GM21825 (cell line): ENCODE measurements at regions not wholly inside any gene's neighbourhood (a gene's known extent, or its start where the extent isn't known, plus 50 kb on each side); places are given as distances from the start of the nearest gene placed in this dataset.
"Not testable (repeated sequence)": the region's sequence is repeated elsewhere in the genome, so short reads cannot be mapped to it uniquely, and the experiment has no call there.

Experiments used
- ATAC-seq: cut with Tn5 transposase; IDR thresholded peaks from one replicate; pipeline ENCODE4 v1.9.1; 2021; ENCODE audit warnings: mild to moderate bottlenecking, moderate library complexity; ENCODE audit not compliant: unreplicated experiment

DNA sequence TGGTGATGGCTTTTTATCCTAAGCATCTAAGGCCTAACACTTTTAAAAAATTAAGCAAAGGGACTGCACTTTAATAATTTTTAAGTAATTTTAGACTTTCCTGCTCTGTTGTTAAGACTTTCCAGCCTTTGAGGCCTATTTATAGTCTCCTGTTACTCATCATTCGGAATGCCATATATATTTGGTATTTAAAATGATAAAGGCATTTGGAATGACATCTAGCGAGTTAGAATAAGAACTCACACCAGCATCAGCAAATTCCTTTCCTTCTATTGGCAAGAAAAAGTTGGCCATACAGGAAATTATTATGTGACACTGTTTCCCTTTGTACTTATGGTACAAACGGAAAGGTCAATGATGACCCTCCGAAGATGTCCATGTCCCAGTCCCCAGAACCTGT lies 88.1 kb upstream of the STMND1 start:
- no peak for ATAC-seq

DNA sequence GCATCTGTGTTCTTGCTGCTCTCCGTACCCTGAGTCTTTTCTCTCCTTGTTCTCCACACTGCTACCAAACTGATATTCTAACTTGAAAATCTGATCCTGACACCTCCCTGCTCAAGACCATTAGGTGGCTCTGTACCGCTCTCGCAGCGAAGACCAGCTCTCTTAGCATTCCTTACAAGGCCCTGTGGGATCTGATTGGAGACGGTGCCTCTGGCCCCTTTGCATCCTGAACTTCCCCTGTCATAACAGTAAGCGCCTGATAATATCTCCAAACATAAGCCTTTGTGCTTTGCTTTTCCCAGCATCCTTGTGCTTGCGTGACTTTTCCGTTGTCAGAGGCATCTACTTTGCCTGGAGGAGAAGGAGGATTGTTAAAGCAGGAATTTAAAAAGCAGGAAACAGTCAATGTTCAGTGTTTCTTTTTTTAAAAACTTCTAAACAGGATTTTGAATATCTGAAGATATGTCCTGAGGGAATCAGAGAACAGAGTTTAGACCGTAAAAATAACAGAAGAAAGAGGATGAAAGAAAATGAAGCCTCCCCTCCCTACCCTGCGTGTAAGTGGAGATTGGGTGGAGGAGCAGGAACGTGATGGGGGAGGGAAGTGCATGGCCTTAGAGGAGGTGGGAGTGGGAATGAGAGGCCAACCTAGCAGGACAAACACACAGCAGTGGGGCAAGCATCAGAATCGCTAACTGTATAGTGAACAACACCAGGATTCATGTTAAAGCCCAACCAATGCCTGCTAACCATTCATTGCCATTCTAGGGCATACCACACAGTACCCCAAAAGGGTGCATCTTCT lies 89.2 kb upstream of the STMND1 start:
- no peak for ATAC-seq

DNA sequence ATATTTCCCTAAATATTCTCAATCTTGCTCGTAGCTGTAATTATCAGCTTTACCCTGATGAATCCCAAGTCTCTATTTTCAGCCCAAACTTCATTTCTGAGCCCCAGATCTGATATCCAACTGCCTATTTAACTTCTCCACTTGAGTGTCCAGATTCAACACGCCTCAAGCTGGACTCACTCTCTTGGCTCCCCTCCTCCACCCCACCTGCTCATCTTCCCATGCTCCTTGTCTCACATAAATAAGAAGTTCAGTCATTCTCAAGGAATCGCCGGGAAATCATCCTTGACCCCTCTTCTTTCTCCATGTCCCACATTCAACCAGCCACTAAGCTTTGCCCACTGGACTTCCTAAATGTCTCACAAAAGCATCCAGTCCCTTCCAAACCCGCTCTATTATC lies 89.9 kb upstream of the STMND1 start:
- no peak for ATAC-seq

DNA sequence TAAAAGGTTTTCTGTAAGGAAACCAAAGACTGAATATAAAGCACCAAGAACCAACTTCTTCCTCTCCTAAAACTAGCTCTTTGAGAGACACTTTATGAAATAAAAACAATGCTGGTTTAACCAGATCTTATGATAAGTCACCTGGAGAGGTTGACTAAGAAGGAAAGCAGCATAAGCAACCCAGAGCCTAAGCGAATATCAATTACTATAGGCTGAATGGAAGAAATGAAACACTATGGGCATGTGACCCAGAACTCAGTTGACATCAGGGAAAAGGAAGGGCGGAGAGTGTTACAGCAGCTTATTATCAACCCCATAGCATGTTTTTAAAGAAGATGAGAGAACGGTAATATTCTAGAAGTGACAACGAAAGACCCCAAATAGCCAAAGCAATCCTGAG lies 94.1 kb upstream of the STMND1 start:
- ATAC-seq: no peak

DNA sequence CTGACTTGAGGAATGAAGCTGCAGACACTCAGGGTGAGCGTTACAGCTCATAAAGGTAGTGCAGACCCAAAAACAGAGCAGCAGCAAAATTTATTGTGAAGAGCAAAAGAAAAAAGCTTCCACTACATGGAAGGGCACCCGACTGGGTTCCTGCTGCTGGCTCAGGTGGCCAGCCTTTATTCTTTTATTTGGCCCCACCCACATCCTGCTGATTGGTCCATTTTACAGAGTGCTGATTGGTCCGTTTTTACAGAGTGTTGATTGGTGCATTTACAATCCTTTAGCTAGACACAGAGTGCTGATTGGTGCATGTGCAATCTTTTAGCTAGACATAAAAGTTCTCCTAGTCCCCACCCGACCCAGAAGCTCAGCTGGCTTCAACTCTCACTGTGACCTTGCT lies 95.3 kb upstream of the STMND1 start:
- ATAC-seq: no peak

DNA sequence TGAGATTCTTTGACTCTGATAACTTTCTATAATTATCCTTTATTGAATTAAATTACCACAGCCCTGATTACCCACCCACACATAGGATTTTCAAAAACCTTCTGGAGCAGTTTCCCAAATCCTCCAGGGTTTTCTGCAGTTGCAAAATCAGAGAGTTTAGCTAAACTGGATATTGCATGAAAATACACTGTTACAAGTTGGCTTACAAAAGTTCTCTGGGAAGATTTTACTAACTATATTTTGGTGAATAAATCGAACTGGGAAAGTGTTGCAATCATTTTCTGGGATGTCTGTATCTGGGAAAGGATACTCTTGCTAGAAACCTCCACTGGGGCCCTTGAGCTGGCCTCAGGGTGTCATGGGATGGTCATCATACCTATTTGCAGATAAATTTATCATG lies 97.6 kb upstream of the STMND1 start:
- no peak for ATAC-seq

DNA sequence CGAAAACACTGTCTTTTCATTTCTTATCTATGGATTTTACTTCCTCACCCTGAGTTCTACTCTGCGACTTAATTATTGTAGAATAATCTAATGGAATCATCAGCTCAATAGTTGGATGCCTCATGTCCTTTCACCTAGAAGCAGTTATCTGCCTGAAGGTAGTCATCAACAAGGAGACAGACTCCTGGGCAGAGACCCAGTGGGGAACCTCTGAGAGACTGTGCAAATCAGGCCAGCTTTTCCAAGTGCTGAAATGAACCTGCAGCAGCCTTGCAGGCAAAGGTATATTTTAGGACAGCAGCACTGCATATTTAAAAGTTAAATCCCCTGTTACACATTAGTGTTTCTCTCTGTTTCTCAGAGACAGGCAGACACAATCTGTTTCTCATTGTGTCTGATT lies 99.7 kb upstream of the STMND1 start:
- ATAC-seq: no peak

DNA sequence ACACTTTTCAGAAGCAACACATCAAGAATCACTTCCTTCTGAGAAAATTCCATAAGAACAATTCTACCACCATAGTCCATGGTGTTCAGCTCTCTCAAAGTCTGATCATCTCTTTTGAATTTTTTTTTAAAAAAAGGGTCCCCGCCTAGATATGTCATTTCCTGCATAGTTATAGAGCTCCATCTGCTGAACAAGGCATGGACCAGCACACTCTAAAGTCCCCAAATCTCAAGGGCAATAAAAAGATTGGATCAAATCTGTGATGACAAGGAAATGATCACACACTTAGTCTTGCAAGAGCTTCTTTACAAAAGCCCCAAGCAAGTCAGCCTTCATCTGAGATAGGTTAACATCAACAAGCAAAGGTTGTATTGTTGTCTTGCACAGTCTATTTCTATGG lies 100.7 kb upstream of the STMND1 start:
- ATAC-seq: no peak

DNA sequence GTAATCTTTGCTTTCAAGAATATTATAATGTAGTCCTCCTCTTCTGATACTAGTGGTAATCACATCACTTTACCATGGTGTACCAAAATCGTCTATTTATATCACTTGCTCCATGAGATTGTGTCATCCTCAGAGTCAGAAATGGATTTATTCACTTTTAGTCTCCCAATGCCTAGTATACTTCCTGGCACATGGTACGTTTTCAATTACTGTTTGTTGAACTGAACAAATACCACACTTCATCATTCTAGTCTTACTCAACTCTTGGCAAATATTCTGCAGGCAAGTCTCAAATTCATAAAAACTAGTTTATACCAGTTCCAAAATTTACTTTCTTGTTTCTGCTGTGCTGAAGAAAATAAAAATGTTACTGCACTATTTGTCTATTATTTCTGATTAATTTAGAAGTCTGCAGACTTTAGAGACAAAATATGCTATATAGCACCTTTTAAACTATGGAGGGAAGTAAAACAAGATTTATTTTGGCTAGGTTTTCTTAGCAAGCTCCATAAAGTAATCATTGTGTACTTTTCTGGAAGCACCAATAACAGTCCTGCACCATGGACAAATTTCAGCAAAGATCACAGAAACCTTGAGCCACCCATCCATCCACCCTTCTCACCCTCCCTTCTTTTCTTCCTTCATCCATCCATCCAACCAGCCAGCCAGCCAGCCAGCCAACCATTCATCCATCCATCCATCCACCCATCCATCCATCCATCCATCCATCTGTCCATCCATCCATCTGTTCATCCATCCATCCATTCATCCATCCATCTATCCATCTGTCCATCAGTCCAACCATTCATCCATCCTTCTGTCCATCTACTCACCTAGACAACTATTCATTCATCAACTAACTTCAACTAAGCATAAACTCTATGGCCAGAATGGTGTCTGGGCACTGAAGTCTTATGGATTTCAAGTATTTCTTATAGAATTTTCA lies 102.1 kb upstream of the STMND1 start:
- no peak for ATAC-seq

DNA sequence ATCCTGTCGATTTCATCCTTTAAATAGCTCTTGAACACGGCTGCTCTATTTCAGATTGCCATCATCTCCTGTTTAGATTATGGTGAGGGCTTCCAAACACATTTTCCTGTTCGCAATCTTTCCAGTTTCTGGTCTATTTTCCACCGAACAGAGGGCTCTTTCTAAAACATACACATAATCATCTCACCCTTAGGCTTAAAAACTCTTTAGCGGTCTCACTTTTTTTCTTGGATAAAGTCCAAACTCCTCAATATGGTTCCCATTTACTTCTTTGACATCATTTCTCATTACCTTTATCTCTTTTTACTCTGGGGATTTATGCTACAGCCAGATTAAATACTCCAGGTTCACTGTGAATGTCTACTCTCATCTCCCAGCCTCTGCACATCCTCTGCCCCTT lies 103.4 kb upstream of the STMND1 start:
- ATAC-seq: no peak

DNA sequence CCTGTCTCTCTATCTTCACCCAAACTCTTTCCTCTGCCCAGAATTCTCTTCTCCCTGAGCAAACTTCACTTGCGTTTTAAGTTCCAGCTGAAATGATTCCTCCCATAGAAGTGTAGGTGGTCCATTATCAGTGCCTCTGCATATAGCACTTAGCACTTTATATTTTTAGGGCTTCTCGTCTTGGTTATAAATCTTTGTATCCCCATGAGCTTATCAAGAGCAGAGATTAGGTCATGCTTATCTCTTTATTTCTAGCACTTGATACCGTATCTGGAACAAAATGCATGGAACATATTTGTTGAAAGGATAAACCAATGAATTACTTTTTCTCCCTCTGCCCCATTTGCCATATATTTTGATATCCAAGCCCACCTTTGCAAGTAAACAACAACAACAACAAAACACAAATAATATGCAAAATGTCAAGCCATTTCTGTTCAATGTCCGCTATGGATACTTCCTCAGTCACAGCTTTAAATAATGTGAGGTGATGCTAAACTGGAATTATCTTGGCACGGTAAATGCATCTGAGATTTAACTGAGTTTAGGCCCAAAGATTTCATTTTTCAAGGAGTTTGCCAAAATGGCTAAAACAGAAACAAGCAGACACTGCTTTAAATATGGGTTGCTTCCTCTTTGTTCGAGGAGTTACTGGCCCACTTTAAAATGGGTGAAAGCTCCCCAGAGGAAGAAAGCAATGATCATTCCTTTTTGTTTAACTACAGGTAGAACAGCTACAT lies 106.2 kb upstream of the STMND1 start:
- no peak for ATAC-seq

DNA sequence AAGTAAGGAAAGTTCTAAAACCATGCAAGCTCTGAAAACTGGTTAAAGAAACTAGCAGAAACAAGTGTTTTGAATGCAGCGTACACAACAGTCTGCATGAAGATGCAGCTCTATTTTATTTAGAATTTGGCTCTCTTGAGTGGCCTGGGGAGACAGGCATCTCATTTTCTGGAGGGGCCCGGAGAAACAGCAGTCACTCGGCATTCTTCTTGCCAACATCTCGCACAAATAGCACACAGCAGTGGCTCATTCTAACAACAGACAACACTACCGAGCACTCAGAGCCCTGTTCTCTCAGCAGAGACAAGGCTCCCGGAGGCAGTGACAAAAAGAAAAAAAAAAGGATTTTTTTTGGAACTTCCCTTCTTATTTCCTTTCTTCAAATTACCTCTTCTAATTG lies 108.5 kb upstream of the STMND1 start:
- ATAC-seq: no peak

DNA sequence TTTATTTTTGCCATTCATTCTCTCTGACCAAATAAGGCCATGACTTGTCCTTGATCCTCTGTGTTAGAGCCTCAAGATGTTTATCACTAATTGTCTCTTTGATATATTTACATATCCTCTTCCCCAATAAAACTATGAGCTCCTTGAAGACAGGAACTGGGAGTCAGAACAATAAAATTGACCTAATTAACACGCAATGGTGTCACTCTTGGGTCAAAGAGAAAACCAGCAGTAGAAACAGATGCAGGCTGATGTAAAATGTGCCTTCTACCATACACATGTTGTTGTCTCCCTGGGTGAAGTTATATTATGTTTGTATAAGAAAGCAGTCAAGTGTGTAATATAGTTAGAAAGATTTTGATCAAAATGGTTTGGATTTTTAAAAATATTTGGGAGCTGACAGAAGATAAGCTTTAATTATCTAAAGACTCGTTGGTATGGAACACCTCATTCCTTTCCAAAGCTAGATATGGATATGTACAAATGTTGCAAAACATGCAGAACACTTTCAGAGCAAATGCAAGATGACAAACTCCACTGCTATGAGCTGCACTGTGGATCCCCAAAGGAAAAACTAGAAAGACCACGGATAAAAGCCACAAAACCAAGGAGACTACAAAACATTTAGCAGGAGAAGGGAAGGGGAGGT lies 109.7 kb upstream of the STMND1 start:
- ATAC-seq: no peak

DNA sequence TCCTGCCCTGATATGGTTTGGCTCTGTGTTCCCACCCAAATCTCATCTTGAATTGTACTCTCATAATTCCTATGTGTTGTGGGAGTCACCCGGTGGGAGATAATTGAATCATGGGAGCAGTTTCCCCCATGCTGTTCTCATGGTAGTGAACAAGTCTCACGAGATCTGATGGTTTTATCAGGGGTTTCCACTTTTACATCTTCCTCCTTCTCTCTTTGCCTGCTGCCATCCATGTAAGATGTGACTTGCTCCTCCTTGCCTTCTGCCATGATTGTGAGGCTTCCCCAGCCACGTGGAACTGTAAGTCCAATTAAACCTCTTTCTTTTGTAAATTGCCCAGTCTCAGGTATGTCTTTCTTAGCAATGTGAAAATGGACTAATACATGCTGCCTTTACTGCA lies 111.9 kb upstream of the STMND1 start:
- ATAC-seq: not testable (repeated sequence)

DNA sequence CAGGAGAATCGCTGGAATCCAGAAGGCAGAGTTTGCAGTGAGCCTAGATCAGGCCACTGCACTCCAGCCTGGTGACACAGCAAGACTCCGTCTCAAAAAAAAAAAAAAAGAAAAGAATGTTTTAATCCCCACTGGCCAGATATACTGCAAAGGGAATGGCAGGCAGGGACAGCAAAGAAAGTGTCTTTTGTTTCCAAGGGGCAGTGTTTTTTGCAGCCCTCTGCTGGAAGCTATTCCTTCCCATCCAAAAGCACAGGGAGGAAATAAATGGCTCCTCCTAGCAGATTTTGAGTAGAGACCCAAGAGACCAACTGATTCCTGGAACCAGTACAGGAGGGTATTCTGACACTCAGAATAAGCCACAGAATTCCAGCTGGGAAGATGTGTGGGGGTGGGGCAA lies 112.5 kb upstream of the STMND1 start:
- no peak for ATAC-seq

DNA sequence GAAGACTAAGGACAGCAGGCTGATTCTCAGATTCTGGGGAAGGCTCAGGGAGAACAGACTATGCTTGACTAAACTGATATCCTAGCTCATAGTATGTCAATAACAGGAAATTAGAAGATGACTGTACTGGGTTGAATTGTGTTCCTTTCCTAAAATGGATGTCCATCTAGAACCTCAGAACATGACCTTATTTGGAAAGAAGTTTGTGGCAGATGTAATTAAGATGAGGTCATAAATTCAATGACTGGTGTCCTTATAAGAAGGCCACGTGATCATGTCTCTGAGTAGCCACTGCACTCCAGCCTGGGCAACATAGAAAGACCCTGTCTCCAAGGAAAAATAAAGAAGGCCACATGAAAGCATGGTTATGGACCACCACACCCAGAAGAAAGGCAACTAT lies 113.9 kb upstream of the STMND1 start:
- ATAC-seq: no peak

DNA sequence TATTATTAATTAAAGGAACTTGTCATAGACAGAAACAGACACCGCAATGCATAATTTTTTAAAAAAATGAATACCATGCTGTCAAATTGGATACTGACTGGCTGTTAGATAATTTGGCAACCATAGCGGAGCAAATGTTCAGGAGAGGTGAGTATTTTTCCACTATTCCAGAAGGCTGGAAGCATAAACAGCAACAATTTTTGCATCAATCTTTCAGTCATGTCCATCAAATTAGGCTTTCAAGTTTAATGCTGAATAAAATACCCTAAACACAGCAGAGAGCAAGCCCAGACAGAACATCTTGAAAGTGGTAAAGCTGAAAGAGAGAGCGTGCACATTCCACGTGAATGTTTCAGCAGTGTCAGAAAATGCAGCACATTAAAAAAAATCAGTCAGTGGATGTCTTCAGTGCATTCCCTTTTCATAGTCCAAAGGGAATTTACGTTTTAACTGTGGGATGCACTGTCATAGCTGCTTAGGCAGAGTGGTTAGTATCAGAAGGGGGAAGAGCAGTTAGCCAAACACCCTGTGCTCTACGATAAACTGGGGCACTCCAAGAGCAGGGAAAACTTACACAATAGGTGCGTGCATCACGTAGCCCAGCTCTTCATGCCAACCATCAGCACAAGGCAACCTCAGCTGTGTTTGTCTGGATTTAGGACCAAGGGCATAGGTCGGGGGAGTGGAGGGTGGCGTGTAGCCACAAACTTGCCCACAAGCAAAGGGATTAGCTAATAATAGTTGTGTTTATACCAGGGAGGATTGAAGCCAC lies 116.2 kb upstream of the STMND1 start:
- no peak for ATAC-seq

DNA sequence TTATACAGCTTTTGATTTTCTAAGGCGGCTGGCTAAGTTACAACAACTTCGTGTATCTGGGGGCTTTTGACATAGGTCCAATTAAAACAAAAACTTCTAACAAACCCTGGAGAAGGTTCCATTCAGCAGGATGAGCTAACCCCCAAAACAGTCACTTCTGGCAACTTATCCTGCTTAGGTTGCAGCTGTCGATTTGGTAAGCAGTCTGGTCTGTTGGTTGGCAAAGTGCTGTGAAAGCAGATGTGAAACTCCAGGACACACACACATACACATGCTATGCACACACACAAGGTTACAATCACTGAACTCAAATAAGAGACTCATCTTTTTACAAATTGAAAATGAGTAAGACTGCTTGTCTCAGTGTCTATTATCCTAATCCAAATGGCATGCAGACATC lies 119.0 kb upstream of the STMND1 start:
- ATAC-seq: no peak

DNA sequence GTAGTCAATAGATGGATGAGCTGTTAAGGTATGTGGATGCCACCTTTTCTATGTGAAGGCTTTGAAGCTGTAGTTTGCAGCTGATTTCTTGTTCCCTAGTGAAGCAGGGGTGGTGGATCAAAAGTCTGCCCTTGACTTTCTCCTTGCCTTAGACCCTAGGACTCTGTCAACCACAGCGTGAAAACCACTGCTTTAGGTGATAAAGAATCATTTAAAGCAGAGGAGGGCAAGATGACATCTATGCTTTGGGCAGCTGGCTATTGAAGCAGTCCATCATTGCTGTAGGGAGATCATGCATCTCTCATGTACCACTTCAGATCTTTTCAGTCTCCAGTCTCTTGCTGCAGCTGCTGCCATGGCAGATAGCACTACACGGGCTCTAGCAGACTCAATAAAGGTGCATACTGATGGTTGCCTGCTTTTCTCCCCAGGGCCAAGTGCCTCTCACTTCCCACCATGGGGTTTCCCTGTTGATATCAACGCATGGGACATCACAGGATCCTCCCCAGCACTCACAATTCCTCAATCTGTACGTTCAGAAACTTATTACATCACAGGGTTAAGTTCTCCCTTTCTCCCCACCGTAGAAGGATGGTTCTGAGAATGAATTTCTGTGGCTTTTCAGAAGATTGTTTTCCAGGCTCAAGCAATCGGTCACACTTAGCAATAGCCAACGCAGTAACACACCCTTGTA lies 122.0 kb upstream of the STMND1 start:
- no peak for ATAC-seq

DNA sequence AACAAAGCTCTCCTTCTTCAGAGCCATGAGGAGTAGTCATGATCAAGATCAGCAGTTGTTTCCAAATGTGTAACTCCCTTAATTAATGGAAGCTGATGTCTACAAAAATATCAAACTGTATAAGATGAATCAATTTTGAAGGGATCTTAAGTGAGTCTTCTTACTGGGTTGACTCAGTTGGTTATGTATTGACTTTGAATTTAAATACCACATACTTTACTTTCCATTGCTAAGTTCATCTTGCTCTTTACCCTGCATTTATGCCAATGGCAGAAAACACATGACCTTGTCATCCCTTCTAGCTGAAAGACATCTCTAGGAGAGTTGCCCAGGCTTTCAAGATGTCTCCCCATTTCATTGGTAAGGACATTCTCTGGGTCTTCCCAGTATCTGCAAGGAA lies 123.2 kb upstream of the STMND1 start:
- no peak for ATAC-seq
